ENCODE measurements at regions not wholly inside any gene's neighbourhood (a gene's known extent, or its start where the extent isn't known, plus 50 kb on each side); places are given as distances from the start of the nearest gene placed in this dataset.

DNA sequence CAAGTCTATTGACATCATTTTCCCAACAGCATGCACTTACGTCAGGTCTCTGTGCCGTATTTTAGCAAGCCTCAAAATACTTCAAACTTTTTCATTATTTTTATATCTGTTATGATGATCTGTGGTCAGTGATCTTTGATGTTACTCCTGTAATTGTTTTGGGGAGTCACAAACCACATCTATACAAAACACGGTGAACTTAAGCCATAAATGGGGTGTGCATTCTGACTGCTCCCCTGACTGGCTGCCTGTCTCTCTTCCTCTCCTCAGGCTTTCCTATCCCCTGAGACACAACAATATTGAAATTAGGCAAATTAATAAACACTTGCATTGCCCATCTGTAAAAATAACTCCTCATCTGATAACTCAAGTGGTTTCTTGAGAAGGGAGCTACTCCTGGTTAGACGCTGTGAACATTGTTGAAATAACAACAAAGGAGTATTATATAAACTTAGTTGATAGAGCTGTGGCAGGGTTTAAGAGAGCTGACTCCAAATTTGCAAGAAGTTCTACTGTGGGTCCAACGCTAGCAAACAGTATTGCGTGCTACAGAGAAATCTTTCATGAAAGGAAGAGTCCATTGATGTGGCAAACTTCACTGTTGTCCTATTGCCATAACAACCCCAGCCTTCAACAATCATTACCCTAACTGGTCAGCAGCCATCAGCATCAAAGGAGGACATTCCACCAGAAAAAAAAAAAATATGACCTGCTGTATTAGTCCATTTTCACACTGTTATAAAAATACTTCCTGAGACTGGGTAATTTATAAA, 105.8 kb upstream of the DSCAM start:
- H3K27me3 ChIP-seq (ENCODE audit: control insufficient read depth in 1 of 2, insufficient read depth in 2 of 2, low read length in 2 of 2): no peaks in the 10 kb centered on the region
- H3K27me3 Mint-ChIP-seq: no peaks in the 10 kb centered on the region
- POLR2A ChIA-PET: no interaction called here
- no peak overlapping the region for H3K27ac ChIP-seq (ENCODE audit: low read depth in 1 of 2, low read length in 2 of 2)
- no peak for DNase-seq
- no peak for ATAC-seq (ENCODE audit: poor library complexity)
- no peak overlapping the region for H3K4me3 Mint-ChIP-seq
- H3K4me3 ChIP-seq (ENCODE audit: low read length): no peak overlapping the region
- peaks cover 2% of the 10 kb centered on the region for H3K9me3 Mint-ChIP-seq
- no peaks in the 10 kb centered on the region for H3K36me3 ChIP-seq (ENCODE audit: insufficient read depth, low read length)
- CTCF ChIA-PET: no interaction called here
- TF ChIP-seq, protein P1, sequence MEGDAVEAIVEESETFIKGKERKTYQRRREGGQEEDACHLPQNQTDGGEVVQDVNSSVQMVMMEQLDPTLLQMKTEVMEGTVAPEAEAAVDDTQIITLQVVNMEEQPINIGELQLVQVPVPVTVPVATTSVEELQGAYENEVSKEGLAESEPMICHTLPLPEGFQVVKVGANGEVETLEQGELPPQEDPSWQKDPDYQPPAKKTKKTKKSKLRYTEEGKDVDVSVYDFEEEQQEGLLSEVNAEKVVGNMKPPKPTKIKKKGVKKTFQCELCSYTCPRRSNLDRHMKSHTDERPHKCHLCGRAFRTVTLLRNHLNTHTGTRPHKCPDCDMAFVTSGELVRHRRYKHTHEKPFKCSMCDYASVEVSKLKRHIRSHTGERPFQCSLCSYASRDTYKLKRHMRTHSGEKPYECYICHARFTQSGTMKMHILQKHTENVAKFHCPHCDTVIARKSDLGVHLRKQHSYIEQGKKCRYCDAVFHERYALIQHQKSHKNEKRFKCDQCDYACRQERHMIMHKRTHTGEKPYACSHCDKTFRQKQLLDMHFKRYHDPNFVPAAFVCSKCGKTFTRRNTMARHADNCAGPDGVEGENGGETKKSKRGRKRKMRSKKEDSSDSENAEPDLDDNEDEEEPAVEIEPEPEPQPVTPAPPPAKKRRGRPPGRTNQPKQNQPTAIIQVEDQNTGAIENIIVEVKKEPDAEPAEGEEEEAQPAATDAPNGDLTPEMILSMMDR (IDR thresholded peaks at IDR 0.05): no peak
- no peaks in the 10 kb centered on the region for H3K36me3 Mint-ChIP-seq (ENCODE audit: low read depth)
- no peaks in the 10 kb centered on the region for H3K4me1 ChIP-seq (ENCODE audit: insufficient read depth, low read length)
- H3K27ac Mint-ChIP-seq: no peak overlapping the region
- peaks cover 0 to 3% of the 10 kb centered on the region in 2 experiments for H3K9me3 ChIP-seq (ENCODE audit: control insufficient read depth in 1 of 2, insufficient read depth in 1 of 2, low read length in 2 of 2)
- intact Hi-C loops (cut with DNase I, micrococcal nuclease): no loop called here
- H3K4me1 Mint-ChIP-seq (ENCODE audit: low read depth): no peaks in the 10 kb centered on the region

DNA sequence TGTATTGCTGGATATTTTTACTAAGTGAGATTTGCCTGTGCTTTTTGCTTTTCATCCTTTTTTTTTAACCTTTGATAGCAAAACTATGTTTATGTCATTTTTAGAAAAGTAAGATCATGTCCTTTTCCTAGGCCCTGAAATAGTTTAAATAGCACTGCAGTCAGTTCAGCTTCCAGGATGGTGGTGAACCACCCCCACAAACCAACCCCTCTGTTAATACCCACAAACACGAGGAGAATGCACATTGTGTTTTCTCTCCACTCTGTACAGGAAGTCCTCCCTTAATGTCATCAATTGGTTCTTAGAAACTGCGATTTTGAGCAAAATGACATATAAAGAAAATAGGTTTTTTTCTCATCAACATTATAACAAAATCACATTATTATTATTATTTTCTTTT, 117.7 kb upstream of the DSCAM start:
- ChIA-PET POLR2A (no interaction called here), CTCF (no interaction called here)
- TF ChIP-seq, protein P1 (IDR thresholded peaks at IDR 0.05): no peak
- peaks cover 13% of the 10 kb centered on the region for H3K27me3 Mint-ChIP-seq
- intact Hi-C loops (cut with DNase I, micrococcal nuclease): no loop called here
- no peaks in the 10 kb centered on the region for H3K36me3 ChIP-seq (ENCODE audit: insufficient read depth, low read length)
- H3K9me3 ChIP-seq (ENCODE audit: control insufficient read depth in 1 of 2, insufficient read depth in 1 of 2, low read length in 2 of 2): no peaks in the 10 kb centered on the region
- H3K27me3 ChIP-seq (ENCODE audit: control insufficient read depth in 1 of 2, insufficient read depth in 2 of 2, low read length in 2 of 2): peaks cover 0 to 2% of the 10 kb centered on the region in 2 experiments
- peaks cover 5% of the 10 kb centered on the region for H3K9me3 Mint-ChIP-seq
- H3K27ac Mint-ChIP-seq: no peak overlapping the region
- H3K4me3 ChIP-seq (ENCODE audit: low read length): no peak overlapping the region
- ATAC-seq (ENCODE audit: poor library complexity) (no peak), DNase-seq (no peak)
- no peaks in the 10 kb centered on the region for H3K4me1 Mint-ChIP-seq (ENCODE audit: low read depth)
- no peaks in the 10 kb centered on the region for H3K4me1 ChIP-seq (ENCODE audit: insufficient read depth, low read length)
- no peaks in the 10 kb centered on the region for H3K36me3 Mint-ChIP-seq (ENCODE audit: low read depth)
- no peak overlapping the region for H3K27ac ChIP-seq (ENCODE audit: low read depth in 1 of 2, low read length in 2 of 2)
- H3K4me3 Mint-ChIP-seq: no peak overlapping the region

DNA sequence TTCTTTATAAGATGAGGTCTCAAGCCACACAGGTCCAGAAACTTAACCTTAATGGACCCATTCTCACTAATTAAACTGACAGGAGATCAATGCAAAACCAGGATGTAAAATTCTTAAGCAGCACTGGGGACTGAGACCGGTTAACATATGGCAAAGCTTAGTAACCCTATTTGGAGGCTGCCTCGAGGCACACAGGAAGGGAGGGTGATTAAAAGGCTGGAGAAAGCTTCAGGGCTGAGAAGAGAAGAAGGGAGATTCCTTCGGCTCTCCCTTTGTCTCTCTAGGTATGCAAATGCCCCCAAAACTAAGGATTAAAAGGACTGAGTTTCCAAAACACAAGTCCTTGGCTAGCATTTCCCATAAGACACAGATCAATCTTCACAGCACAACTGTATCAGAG, 120.8 kb upstream of the DSCAM start:
- Histone ChIP-seq H3K9me3 (ENCODE audit: control insufficient read depth in 1 of 2, insufficient read depth in 1 of 2, low read length in 2 of 2) (no peaks in the 10 kb centered on the region), H3K36me3 (ENCODE audit: insufficient read depth, low read length) (no peaks in the 10 kb centered on the region), H3K27ac (ENCODE audit: low read depth in 1 of 2, low read length in 2 of 2) (no peak overlapping the region), H3K4me3 (ENCODE audit: low read length) (no peak overlapping the region), H3K4me1 (ENCODE audit: insufficient read depth, low read length) (no peaks in the 10 kb centered on the region), H3K27me3 (ENCODE audit: control insufficient read depth in 1 of 2, insufficient read depth in 2 of 2, low read length in 2 of 2) (peaks cover 0 to 2% of the 10 kb centered on the region in 2 experiments)
- DNase-seq (no peak), ATAC-seq (ENCODE audit: poor library complexity) (no peak)
- CTCF ChIA-PET: no interaction called here
- POLR2A ChIA-PET: no interaction called here
- Mint-ChIP-seq H3K27ac (no peak overlapping the region), H3K4me3 (no peak overlapping the region), H3K36me3 (ENCODE audit: low read depth) (no peaks in the 10 kb centered on the region), H3K4me1 (ENCODE audit: low read depth) (no peaks in the 10 kb centered on the region), H3K27me3 (peaks cover 19% of the 10 kb centered on the region), H3K9me3 (no peaks in the 10 kb centered on the region)
- intact Hi-C loops (cut with DNase I, micrococcal nuclease): no loop called here
- TF ChIP-seq, protein P1 (IDR thresholded peaks at IDR 0.05): no peak

All from CD4-positive, alpha-beta T cell (primary cell).